ENCODE measurements at regions not wholly inside any gene's neighbourhood (a gene's known extent, or its start where the extent isn't known, plus 50 kb on each side); places are given as distances from the start of the nearest gene placed in this dataset.

DNA sequence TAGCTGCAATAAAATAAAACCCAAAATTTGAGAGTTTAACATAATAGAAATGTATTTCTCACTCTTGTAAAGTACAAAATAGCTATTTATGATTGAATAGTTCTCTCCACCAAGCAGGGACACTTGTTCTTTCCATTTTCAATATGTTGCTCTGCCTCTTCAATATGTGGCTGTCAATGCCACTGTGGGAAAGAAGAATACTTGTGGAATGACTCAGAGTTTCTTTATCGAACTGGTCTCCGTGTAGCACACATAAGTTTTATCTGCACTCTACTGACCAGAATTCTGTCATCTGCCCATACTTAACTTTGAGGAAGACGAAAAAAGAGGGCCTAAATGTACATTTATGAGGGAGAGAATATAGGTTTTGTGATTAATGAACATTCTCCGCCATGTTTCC, 256.9 kb downstream of the ATXN7L3B start:
- DNase-seq (ENCODE audit: low read depth in 3 of 3, low spot score in 2 of 3): no peak

DNA sequence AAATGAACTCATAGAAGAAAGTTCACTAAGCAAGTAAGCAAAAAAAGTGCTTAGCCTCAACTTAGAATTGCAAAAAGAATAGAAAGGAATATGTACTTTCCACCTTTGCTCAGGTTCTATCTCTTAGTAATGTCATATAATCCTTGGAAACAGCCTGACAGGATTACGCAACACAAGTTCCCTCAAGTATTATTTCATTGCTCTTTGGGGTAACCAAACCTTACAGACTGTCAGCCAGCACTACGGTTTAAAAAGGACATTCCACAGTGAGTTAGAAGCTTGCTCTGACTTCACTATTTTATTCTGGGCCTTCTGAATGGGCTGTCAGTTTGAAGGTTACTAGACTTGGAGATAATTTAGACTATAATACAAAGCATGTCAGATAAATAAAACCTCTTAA, 264.0 kb downstream of the ATXN7L3B start:
- no peak for DNase-seq (ENCODE audit: low read depth in 3 of 3, low spot score in 2 of 3)

DNA sequence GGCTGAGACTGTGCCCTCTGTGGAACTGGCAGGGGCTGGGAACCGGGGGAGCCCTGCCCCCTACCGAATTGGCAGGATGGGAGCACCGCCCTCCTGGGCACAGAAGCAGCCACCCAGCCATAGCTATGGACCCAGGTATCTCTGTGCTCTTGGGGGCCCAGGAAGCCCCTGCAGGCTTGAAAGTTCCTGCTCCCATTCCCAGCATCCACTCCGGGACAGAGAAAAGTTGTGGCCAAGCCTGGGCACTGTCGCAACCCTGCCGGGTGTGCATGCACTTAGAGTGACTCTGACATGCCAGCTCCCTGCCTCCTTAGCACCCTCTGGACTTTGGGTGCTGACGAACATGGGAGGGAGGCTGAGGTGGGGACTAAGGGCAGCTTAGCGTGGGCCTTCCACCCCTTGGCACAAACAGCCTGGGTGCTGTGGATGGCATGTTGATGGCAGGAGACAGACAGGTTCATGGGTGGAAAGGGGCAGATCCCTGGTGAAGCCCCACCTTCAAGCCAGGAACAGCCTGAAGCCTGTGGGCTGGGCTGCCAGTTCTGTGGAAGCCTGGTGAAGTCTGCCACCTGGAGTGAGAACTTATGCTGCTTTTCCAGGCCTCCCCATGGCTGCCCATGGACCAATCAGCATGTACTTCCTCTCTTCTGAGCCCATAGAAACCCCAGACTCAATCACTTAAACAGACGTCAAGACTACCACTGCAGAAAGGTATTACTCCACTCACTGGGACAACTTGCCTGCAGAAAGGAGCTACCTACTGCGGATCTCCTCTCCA, 279.0 kb downstream of the ATXN7L3B start:
- DNase-seq (ENCODE audit: low read depth in 3 of 3, low spot score in 2 of 3): no peak

DNA sequence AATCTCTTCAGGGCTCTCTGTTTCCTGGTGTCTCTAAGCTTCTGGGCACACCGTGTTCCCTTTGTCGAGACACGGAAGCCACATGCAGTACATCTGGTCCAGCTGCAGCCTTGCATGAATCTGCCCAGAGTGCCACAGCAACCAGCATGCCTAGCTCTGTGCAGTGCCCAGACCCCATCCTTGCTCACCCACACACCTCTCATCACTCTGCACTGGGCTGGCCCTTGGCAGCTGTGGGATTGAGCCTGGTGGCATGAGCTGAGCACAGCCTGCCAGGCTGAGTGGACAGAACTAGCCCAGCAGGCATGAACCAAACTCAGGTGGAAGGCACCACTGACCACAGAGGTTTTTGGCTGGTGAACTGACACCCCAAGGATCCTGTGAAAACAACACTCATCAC, 279.9 kb downstream of the ATXN7L3B start:
- no peak for DNase-seq (ENCODE audit: low read depth in 3 of 3, low spot score in 2 of 3)

DNA sequence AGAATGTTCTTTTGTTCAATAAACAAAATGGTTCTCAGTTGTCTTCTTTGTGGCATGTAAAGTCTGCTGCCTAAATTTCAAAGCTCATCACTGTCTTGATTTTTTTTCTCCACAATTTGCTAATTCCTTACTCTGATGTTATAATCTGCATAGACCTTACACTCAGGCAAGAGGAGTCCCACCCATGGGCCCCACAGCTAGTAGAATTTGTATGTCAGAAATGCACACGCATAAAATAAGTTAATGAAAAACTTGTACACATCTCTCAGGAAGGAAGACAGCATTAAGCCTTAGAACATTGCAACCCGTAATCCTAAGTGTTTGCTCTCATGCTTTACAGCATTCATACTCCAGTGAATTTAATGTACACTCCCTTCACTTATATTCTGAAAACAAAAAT, 280.8 kb downstream of the ATXN7L3B start:
- DNase-seq (ENCODE audit: low read depth in 3 of 3, low spot score in 2 of 3): no peak

DNA sequence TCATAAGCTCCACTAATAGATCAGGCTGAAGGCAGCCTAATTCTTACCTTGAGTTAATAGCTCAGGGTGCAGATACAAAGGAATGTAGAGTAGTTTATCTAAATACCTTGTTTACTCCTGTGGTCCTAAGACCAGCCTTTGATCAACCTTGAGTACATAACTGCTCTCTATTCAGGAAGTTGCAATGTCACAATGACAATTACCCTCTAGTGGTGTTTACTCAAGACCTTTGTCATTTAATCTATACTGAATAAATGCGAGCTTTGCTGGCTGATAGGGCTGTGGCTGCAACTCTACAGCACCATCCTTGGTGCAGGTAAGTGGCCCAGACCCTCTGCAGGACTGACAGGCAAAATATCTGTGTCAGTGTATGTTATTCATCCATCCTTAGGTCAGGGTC, 282.7 kb downstream of the ATXN7L3B start:
- DNase-seq (ENCODE audit: low read depth in 3 of 3, low spot score in 2 of 3): no peak

DNA sequence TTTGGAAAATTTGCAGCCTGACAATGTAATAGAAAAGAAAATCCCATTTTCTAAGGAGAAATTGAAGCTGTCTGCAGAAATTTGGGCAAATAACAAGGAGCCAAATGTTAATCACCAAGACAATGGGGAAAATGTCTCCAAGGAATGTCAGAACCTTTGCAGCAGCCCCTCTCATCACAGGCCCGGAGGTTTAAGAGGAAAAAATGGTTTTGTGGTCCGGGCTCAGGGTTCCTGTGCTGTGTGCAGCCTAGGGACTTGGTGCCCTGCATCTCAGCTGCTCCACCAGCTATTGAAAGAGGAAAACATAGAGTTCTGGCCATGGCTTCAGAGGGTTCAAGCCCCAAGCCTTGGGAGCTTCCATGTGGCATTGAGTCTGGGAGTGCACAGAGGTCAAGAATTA, 298.9 kb downstream of the ATXN7L3B start:
- DNase-seq (ENCODE audit: low read depth in 3 of 3, low spot score in 2 of 3): no peak

DNA sequence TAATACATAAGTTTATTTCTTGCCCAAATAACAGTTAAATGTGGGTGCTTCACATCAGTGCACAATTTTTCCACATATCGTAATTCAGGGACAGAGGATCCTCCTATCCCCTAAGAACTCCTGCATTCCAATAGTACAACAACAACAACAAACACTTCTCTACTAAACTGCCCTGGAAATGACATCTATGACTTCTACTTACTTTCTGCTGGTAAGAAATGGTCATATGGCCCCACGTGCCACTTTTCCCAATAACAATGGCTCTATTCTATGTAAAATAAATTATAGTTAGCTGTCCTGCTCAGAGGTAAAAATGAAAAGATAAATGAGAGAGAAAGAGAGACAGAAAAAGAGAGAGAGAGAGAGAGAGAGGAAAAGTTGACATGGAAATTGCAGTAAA, 308.5 kb downstream of the ATXN7L3B start:
- DNase-seq (ENCODE audit: low read depth in 3 of 3, low spot score in 2 of 3): no peak

DNA sequence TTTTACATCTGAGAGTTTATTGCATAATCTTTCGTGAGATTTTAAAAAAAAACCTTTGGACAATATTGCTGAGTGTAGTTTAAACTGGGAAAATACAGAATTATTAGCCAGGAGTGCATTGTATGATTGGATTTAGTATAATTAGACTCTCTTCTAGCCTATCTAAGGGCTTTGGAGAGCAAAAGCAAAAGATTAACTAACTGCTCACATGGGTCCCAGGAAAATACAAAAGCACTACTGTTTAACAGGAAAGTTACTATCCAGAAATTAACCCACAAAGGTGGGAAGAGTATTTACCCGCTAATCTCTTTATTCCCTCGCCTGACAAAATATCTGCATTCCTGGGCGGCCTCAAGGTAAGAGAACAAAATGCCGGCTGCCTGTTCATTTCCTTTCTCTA, 309.5 kb downstream of the ATXN7L3B start:
- DNase-seq (ENCODE audit: low read depth in 3 of 3, low spot score in 2 of 3): no peak

DNA sequence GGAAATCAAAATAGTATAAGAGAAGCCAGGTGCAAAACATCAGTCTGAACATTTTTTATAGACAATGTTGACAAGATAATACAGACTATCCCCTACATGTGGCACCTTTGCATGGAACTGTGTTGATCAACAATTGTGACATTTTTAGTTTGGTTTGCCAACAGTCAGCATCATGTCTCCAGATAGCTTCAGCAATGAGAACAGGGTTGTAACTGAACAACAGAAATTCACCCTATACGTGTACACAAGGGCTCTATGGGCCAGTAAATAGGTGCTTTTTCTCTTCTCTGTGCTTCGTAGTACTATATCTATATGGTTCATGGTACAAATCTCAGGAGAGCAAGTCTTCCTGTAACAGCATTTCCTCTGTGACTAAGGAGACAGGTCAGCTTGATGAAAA, 310.4 kb downstream of the ATXN7L3B start:
- DNase-seq (ENCODE audit: low read depth in 3 of 3, low spot score in 2 of 3): no peak

DNA sequence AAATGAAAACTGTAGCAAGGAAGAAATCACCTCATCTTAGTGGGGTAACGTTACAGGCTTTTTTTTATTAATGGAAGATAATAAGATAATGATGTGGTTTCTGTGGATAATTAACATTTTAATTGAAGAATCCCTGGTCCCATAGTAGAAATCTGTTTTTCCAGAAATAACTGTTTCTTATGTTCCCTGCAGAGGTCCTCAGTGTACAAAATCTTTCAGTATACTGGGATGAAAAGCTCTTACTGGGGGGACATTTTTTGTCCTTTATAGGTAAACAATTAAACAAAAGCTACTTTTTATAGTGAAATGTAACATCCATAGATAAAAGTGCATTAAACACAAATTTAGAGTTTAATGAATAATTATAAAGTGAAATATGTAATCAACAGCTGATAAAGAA, 312.2 kb downstream of the ATXN7L3B start:
- no peak for DNase-seq (ENCODE audit: low read depth in 3 of 3, low spot score in 2 of 3)

DNA sequence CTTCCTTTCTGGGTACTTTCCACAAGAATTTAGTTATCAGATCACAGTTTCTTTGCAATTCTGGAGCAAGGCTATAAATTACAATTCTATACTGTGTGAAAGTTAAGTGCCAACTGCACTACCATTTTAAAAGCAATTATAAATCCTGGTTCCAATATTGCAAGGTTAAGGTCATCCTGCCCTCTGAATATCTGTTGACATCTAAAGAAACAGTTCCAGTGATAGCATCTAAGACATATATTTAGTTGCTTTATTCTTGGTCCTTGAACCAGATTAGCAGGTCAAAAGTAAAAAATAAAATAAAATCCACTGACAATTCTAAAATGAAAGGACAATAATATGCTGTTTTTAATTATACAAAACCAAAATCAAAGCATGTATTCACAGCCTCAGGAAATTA, 334.2 kb downstream of the ATXN7L3B start:
- no peak for DNase-seq (ENCODE audit: low read depth in 3 of 3, low spot score in 2 of 3)

DNA sequence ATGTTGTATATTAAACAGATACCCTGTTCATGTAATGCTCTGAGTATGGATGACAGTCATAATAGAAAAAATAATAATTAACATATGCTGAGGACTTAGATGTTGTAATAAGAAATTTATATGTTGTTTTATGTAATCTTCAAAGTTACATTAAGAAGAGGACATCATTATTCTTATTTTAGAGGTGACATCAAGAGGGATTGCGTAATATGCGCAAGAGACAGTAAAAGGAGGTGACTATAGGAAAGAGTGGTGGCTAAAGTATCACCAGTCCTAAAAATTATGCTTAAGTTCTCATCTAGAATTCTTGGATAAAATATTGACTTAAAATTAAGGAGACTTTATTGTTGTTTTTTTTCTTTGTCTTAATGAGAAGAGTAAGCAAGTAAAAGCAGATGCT, 323.9 kb downstream of the KCNC2 start:
- DNase-seq (ENCODE audit: low read depth in 3 of 3, low spot score in 2 of 3): no peak

DNA sequence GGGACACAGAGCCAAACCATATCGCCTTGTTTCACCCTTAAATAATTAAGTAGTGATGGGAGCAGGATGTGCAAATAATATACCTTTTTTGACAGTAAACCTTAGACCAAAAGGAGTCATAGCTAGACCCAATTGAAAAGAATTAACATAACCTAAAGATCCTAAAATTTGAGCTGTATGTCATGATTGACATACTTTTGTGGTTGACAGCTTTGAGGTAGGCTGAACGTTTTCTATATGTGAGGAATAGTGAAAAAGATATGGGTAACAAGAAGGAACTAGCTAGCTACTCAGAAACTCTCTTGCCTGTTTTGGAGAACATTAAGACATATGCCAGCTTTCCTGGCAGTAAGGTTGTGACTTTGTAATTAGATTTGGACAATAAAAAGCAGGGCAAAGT, 320.6 kb downstream of the KCNC2 start:
- DNase-seq (ENCODE audit: low read depth in 3 of 3, low spot score in 2 of 3): no peak

DNA sequence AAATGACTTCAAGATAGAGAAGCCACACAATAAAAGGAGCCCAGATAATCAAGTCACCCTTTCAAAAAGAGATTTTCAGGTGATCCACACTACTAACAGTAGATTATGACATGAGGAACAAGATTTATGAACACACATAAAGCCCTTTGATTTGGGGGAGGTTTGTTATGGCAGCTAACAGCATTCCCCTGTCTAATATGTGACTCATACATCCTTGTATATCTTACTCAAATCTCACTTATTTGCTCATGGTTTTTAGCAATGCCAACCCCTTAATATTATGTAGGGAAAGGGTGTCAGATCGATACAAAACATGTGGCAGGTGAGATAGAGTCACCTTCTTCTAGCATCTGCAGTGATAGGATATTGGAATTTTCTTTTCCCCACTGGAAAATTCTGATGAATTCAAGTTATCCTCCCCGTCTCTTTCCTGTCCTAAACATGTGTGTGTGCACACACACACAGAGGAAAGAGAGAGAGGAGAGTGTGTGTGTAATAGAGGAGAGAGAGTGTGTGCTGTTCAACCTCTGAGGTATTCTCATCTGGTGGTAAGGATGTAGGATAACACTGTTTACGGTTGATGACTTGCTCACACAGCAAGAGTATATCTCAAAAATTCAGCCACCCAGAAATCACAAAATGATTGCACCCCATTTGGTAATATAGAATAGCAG, 319.9 kb downstream of the KCNC2 start:
- no peak for DNase-seq (ENCODE audit: low read depth in 3 of 3, low spot score in 2 of 3)

DNA sequence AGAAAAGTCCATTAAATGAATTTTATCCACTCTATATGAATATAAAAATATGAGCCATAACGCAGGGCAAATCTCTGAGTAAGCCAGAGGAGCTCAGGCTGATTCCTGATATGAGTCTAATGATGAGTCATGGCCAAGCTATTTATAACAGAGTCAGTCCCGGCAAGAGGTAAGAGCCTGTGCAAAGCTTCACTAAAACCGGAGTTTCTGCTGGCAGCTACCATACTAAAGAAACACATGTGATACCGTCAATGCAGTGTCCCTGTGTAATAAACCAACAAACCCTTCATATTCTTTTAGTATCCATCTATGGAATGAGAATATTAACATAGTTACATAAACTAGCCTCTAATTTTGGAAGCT, 319.4 kb downstream of the KCNC2 start:
- no peak for DNase-seq (ENCODE audit: low read depth in 3 of 3, low spot score in 2 of 3)

DNA sequence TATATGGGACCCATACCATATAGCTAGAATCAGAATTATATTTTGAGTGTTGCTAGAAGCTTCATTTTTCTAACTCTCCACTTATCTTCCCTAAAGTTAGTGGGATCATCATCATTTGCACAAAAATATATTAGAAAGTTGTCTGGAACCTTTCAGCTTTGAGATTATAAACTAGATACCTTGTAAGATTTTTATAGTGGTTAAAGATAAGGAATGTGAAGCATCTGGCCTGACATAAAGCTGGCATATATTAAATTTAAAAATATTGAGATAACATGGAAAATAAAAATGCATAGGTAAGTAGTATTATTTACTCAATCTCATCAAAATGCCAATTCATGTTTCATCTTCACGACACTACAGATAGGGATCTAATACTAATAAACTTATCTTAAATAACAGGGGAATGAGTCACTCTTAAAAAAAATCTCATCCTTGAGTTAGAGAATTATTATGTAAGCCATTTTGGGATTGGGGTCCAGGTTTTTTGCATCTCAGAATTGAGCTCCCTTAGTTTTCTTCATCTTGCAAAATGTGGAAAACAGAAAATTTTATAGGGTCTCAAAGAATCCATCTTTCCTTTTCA, 318.5 kb downstream of the KCNC2 start:
- no peak for DNase-seq (ENCODE audit: low read depth in 3 of 3, low spot score in 2 of 3)

DNA sequence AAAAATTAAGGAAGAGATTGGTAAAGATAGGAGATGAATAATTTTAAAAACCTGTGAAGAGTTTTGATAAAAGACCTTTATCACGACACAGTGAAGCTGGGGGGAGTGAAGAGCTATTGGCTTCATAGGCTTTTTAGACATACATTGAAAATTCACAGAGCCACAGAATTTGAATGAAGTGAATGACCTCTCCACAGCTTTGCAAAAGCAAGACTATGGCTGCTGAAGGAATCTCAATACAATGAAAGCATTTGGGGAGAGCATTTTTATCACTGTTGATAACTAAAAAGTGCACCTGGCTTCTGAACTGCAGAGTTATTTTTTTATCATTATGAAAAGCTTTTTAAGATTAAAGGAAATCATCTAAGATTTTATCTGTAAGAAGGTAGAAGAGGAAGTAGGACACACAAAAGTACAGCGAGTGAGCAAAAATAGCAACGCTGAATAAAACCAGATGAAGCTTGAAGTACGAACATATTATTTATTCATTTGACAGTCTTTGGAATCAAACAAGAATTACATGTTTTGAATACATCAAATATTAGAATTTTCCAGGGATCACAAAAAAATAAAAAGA, 317.5 kb downstream of the KCNC2 start:
- DNase-seq (ENCODE audit: low read depth in 3 of 3, low spot score in 2 of 3): no peak

DNA sequence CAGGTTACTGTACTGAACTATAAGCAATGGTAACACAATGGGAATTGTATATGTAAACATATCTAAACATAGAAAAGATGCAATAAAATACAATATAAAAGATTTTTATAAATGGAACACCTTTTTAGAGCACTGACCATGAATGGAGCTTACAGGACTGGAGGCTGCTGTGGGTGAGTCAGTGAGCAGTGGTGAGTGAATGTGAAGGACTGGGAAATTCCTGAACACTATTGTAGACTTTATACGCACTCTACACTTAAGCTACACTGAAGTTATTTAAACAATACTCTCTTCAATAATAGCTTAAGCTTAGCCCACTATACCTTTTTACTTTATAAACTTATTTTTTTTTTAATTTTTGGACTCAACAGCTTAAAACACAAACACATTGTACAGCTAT, 313.5 kb downstream of the KCNC2 start:
- DNase-seq (ENCODE audit: low read depth in 3 of 3, low spot score in 2 of 3): no peak

DNA sequence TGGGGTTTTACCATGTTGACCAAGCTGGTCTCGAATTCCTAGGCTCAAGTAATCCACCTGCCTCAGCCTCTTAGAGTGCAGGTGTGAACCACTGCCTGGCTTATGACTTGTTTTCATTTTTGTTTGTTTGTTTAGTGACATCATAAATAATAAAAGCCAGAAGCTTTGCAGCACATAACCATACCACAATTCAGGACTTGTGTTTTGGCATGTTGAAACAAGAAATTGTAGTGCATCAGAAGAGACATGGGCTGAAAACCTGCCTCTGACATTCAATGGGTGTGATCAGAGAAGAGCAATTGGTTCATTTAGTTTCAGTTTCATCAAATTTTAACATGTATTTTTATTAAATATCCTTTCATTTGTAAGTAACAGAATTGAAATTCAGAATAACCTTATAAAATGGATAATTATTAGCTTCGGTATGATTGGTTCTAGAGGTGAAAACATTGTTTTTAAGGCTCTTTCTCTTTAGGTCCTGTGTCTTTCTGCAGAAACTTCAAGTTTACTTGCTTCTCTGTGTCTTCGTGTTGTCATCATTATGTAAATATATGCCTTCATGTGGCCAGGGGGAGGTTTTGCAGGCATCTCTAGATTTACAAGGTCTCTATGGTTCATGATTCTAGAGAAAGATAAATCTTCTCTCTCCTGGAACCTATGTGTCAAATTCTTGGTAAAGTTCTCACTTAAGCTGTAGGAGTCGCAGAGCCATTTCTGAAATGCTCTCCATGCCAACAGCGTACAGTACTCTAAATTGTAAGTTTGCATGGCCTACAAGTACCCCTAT, 312.0 kb downstream of the KCNC2 start:
- DNase-seq (ENCODE audit: low read depth in 3 of 3, low spot score in 2 of 3): no peak

Data from right renal cortex interstitium (tissue), 3 donors.